PFSK-1 (cell line): ENCODE measurements at regions not wholly inside any gene's neighbourhood (a gene's known extent, or its start where the extent isn't known, plus 50 kb on each side); places are given as distances from the start of the nearest gene placed in this dataset.

Experiments used
- FOXP2 ChIP-seq: optimal IDR thresholded peaks from 2 replicates; pipeline ENCODE3; 2011; ENCODE audit warnings: borderline replicate concordance, control low read depth, inconsistent platforms; ENCODE audit not compliant: insufficient read depth; ENCODE audit errors: extremely low read length, extremely low read depth
- POLR2AphosphoS5 ChIP-seq: IDR thresholded peaks from 2 replicates; pipeline ENCODE4 v1.6.1; 2012; ENCODE audit warnings: low read depth, mild to moderate bottlenecking, control low read depth, low read length, moderate library complexity
- REST ChIP-seq, 2 experiments: IDR thresholded peaks; 2 replicates each; pipeline versions ENCODE4 v1.6.1 to v1.8.0; 2011 to 2012; ENCODE audit warnings: low read depth in 2 of 2, low read length in 2 of 2, control low read depth in 1 of 2, inconsistent platforms in 1 of 2, mild to moderate bottlenecking in 1 of 2, moderate library complexity in 1 of 2; ENCODE audit not compliant: insufficient read depth in 1 of 2
- TAF1 ChIP-seq: IDR thresholded peaks from 2 replicates; pipeline ENCODE4 v1.6.1; 2012; ENCODE audit warnings: low read length, control low read depth, borderline replicate concordance; ENCODE audit not compliant: insufficient read depth

DNA sequence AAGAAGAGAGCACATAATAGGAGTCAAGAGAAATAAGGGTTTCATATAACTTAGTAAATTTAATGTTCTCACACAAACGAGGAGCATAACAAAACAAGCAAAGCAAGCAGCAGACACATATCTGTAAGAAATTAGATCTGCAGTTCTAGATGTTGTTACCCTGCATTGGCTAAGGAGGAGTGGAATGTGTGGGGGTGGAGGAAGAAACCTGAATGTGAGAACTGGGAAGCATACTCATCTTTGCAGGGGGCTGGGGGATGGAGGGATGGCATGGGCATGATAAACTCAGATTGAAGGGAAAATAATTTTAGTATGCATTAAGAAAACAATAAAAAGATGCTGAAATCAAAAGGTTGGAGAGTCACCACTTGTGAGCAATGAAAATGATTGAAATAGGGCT is 255.0 kb downstream of the LIG4 start:
- TF ChIP-seq POLR2AphosphoS5 (no peak), TAF1 (no peak), REST (IDR thresholded peaks at IDR 0.05; ENCODE audit: insufficient read depth in 1 of 2, low read depth in 2 of 2, low read length in 2 of 2) (no peak), FOXP2 (no peak)
